ENCODE measurements at regions not wholly inside any gene's neighbourhood (a gene's known extent, or its start where the extent isn't known, plus 50 kb on each side); places are given as distances from the start of the nearest gene placed in this dataset.

DNA sequence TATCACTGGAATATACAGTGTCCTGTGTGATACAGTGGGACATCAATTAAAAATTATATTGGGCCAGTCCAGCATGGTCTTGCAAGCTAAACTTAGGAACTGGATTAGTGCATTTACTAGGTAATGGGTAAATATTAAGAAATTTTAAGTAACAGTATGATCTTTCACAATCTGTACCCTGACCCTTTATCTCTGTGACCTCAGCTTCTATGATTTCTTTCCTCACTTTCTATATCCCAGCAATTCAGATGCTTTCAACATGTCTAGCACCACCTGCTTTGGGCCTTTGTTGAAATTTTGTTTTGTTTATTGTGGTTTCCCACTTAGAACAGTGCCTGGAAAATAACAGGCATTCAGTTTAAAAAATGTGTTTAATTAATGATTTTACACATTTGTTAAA, 2295.4 kb downstream of the ARAP2 start:
- TF ChIP-seq POLR2AphosphoS5 (IDR thresholded peaks at IDR 0.05) = no peak
- TF ChIP-seq, protein P1, sequence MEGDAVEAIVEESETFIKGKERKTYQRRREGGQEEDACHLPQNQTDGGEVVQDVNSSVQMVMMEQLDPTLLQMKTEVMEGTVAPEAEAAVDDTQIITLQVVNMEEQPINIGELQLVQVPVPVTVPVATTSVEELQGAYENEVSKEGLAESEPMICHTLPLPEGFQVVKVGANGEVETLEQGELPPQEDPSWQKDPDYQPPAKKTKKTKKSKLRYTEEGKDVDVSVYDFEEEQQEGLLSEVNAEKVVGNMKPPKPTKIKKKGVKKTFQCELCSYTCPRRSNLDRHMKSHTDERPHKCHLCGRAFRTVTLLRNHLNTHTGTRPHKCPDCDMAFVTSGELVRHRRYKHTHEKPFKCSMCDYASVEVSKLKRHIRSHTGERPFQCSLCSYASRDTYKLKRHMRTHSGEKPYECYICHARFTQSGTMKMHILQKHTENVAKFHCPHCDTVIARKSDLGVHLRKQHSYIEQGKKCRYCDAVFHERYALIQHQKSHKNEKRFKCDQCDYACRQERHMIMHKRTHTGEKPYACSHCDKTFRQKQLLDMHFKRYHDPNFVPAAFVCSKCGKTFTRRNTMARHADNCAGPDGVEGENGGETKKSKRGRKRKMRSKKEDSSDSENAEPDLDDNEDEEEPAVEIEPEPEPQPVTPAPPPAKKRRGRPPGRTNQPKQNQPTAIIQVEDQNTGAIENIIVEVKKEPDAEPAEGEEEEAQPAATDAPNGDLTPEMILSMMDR (IDR thresholded peaks at IDR 0.05) = no peak
